Thyroid gland (tissue), 4 donors: ENCODE measurements at regions not wholly inside any gene's neighbourhood (a gene's known extent, or its start where the extent isn't known, plus 50 kb on each side); places are given as distances from the start of the nearest gene placed in this dataset.

Experiments
- CTCF ChIP-seq, 6 experiments: fragments of 200-600 bp in 3 of 6; fragments of 450-650 bp in 3 of 6; sonication (generic) in 3 of 6; IDR thresholded peaks; one replicate each; pipeline ENCODE4 v1.5.1; 2016 to 2019; ENCODE audit warnings: antibody characterized with exemption in 6 of 6, mild to moderate bottlenecking in 2 of 6, inconsistent platforms in 1 of 6, moderate library complexity in 1 of 6
- POLR2A ChIP-seq, 2 donors: fragments of 450-650 bp; IDR thresholded peaks; one replicate each; pipeline ENCODE4 v1.6.1; 2017; ENCODE audit warnings: antibody characterized with exemption in 2 of 2, mild to moderate bottlenecking in 2 of 2, moderate library complexity in 1 of 2

- no peak for TF ChIP-seq CTCF (IDR thresholded peaks at IDR 0.05)
- no peak for TF ChIP-seq POLR2A (IDR thresholded peaks at IDR 0.05)
Observed at GRCh38 chr4:82230306-82230705, 143.5 kb downstream of the HNRNPD start.
